Urothelium cell line (cell line): ENCODE measurements at regions not wholly inside any gene's neighbourhood (a gene's known extent, or its start where the extent isn't known, plus 50 kb on each side); places are given as distances from the start of the nearest gene placed in this dataset.
"Not testable (repeated sequence)": the region's sequence is repeated elsewhere in the genome, so short reads cannot be mapped to it uniquely, and the experiment has no call there.

ENCODE experiments used
- DNase-seq: peaks from one replicate; pipeline ENCODE4 v3.0.0; 2011; ENCODE audit warnings: low spot score, mixed read lengths
- FAIRE-seq: peaks from 2 replicates; lab custom pipeline; 2011; peaks lifted over from hg19 to GRCh38; lab: Jason Lieb, UNC

DNA sequence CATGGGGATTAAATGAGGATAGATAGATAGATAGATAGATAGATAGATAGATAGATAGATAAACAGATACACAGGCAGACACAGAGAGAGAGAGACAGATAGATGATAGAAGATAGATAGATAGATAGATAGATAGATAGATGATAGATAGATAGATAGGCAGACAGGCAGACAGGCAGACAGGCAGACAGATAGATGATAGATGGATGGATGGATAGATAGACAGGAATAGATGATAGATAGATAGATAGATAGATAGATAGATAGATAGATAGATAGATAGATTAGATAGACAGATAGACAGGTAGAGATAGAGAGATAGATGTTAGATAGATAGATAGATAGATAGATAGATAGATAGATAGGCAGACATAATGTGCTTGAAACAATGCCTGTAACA, 137.3 kb downstream of the MED10 start:
- FAIRE-seq, DNase-seq: not testable (repeated sequence)

DNA sequence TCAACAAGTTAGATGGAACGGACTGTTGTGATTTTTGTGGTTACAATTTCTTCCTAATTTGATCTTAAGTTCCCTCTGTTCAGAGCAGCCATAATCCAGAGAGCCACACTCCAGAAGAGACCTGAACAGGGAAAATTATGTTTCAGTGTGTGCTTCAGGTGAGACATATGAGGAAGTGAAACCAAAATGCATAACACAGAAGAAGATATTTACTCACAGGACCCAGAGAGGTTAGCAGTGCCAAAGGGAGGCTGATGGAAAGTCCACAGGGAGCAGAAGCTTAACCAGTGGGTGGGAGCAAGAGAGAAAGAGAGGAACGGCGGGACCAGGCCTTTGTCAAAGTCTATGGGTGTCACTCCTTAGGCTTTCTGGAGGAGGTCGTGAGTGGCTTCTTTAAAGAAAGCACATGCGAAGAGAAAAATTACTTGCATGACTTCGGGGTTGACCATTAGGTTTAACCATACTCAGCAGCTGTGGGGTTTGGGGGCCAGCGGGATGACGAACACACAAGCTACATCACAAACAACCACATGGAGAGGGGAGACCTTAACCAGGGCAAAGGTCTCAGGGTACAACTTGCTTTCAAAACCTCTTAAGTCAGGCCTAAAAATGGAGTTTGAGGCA, 141.4 kb downstream of the MED10 start:
- no peak for FAIRE-seq
- no peak for DNase-seq

DNA sequence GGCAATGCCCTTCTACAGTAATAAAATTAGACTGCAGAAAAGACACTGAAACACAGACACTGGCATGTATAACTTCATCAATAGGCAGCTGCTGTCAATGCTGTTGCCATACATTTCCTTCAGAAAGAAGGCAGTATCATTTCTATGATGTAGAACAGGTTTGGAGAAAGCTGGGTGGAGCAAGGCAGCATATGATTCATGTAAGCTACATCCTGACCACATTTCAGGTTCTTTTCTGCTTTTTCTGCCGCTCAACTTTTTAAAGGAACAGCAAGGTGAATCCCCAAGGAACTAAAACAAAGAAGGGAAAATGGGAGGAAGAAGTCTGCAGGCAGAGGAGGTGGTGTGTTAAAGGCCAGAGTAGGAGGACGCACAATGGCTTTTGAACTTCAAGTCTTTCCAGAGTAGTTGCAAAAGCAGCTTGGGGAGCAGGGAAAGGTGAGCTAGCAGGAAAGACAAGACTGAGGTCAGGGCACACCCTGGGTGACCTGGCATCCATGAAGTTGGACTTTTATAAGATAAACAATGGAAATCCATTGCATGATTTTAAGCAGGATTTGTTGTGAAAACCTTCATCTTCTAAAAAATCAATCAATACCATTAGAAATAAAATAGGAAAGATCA, 142.1 kb downstream of the MED10 start:
- FAIRE-seq: no peak
- no peak for DNase-seq

DNA sequence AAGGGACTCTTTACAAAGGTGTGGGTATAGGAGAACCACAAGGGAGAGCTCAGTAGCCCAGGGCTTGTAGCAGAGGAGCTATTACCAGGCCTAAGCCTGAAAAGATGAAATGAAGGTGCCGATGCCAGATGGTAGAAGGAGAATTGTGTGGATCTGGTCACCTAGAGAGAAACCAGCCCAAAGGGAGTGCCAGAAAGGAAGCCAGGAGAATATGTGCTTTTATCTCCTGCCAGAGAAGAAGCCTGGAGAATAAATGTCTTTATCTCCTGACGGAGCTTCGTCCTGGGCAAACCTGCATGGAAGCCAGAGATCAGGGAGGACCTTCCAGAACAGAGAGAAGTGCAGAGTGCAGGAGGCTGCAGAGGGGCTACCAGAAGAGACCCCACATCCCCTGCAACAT, 142.6 kb downstream of the MED10 start:
- DNase-seq (no peak), FAIRE-seq (no peak)

DNA sequence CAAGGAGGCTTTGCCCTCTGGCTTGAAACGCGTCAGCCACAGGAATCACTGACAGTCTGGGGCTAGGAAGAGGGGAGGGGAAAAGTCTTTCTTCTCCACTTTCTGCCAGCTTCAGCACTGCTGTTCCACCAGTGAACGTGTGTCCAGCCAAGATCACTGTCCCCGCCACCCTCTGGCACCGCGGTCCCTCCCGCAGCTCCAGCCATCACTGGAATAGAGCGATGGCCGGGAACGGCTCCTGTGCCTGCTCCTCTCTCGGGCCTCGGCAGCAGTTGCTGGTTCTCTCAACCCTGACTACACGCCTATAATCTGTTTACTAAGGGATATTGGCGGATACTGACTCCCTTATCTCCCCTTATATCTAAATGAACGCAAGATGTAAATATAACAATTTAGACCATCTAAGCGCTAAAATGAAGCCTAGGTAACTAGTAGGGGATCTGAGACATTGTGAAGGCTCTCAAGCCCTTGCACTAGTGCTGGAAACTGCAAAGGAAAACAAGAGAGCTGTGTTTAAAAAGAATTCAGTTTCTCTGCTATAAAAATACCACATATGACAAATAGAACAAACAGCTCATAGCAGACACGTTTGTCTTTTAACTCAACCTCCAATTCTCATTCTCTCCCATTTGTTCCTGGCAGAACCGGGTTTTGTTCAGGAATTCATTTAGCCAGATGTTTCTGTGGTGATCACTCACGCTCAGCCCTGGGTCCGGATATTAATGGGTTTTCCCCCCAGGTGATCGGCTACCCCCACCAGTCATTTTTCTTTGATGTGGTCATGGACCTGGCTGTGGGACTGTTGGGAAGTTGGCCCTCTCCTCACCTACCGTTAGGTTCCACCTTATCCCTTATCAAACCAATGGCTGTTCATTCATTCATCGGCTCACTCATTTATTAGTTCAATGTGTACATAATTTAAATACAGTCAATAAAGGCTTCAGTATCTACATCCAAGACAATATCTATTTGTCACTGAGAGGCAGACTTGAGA, 149.8 kb downstream of the MED10 start:
- DNase-seq (peak; percentile 60), FAIRE-seq (no peak)

DNA sequence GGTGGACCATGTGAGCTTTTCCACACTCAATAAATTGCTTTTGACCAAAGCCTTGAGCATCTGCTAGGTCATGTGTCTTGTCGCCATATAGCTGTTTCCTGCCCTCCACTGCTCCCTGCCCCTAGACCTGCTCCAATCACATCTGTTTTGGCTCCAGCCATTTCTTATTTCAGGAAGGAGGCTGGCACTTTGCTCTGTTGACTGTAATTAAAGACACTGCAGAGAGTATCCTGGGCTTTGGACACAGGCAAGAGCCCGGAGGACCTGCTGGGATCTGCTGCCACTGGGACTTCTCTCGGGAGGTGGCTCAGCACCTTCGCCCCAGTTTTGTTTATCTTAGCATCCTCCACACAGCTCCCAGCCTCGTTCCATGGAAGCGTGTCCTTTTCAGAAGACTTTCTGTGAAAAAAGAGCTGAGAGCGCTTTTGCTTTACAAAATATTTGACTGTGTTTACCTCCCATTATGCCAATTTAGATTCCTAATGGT, 153.2 kb downstream of the MED10 start:
- no peak for FAIRE-seq

DNA sequence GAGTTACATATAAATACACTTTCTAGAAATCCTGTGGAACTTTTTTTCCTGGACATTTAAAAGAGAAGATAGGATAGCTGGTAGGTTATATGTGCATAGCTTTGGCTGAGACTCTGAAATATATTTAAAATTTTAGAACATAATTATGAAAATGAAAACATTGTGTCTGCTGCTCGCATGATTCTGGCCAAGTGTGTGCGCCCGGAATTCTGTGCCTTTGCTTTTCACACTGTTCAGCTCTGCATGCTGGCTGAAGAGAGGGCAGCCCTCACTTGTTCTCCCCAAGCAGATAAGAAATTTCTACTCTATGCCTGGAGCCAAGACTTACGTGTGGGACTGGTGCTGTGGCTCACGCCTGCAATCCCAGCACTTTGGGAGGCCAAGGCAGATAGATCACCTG, 153.9 kb downstream of the MED10 start:
- no peak for FAIRE-seq
- no peak for DNase-seq

More for the DNA sequence above, 153.2 kb downstream of the MED10 start:
- DNase-seq: no peak

DNA sequence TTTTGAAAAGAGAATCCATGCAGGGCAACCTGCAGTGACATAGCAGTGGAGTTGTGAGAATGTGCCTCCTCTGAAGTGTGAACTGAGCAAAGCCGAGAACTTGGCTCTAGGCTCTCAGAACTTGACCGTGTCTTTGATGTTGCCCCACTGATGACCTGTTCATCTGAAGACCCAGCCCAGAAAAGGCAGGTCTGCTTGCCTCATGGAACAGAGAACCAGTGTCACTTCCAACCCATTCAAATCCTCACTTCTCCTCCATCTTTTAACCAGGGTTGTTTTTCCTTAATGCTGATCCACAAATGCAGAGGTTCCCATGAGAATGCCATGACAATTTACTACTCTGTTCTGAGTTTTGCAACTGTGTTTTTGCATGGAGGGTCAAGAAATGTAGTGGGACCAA, 155.4 kb downstream of the MED10 start:
- FAIRE-seq: no peak

DNA sequence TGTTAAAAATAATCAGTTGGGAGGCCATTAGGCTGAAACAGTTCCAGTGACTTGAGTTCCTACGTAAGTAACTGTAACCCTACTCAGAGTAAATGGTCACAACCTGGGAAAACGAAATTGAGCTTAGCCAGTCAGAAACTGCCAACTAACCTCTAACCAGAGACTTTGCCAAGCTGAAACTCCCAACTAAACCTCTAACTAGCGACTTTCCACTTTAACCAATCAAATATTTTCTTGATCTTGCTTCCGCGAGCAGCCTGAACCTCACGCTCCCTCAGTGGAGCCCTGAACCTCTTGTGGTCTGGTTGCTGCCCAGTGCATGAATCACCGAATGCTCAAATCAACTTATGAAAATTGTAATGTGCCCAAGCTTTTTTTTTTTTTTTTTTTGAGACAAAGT, 156.2 kb downstream of the MED10 start:
- FAIRE-seq (no peak), DNase-seq (no peak)

More for the DNA sequence above, 155.4 kb downstream of the MED10 start:
- no peak for DNase-seq

DNA sequence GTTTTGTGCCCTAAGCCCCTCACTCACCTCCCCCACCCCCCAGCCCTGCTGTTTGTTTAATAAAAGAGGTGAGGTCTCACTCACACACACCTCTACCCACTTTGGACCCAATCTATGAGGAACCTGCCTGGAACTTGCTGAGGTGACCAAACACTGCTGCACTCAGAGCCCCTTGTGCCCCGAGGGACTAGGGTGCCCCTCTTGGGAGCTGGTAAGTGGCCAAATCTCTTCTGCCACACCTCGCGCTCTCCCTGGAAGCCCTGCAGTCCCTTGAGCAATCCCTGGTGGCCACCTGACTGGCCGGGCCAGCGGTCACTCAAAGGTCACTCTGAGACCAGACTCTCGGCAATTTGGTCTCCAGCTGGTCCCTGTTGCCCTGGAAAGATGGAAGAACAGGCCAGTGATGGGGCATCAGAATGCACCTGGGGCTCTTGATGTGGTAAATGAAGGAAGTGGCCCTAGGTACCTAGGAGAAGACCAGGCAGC, 157.2 kb downstream of the MED10 start:
- no peak for DNase-seq
- FAIRE-seq: no peak

DNA sequence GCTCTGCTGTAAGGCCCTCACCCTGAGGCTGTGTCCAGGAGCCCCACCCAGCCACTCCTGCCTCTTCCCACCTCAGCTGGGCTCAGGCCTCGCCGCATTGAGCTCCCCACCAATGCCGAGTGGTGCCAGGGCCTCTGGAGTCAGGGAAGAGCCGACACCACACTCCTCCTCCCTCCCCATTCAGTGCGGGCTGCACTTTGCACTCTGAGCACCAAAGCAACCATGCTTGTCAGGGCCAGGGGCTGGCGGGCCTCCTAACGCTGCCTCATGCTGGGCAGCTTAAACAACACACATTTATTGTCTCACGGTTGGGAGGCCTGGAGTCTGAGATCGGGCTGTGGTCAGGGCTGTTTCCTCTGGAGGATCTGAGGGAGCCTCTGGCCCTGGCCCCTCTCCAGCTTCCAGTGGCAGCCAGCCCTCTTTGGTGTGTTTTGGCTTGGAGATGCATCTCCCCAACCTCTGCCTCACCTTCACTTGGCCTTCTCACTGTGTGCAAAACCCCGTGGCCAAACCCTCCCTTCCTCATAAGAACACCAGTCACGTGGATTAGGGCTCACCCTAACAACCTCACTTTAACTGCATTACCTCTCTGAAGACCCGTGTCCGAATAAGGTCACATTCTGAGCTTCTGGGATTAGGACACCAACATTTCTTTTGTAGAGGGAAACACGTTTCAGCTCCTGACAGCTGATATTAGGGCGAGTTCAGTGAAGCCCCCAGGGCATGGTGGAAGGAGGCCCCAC, 157.8 kb downstream of the MED10 start:
- FAIRE-seq (no peak), DNase-seq (no peak)

DNA sequence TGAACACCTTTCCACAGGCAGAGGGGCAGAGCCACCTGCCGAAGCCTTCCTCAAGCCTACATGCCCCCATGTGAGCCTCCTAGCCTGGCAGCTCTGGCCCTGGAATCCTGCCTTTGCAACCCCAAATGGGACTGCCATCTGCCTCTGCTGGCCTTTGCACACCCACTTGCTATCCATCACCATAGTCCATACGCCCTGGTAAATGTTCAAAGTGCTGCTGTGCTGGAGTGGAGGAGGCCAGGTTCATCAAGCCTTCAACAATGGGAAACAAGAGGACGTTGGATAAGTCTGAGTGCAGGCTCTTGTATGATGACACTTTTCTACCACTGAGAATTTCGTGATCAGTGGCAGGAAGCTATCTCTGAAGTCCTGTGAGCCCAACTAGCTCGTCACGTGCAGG, 159.8 kb downstream of the MED10 start:
- no peak for DNase-seq
- FAIRE-seq: no peak

DNA sequence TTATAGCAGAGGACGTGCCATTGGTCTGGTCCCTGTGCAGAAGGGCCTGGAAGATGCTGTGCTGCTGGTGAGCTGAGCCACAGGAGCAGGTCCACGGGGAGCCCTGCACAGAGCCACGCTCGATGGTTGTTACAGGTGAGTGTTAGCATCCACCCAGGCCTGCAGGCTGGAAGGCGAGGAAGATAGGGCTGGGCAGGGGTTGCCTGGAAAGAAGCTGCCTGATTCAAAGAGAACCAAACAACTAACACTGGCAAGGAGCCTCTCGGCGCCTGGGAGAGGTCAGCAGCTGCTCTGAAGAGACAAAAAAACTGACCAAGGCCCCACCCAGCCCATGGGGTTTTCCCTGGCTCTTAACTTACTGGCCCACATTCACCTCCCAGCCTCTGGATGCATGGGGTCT, 160.2 kb downstream of the MED10 start:
- DNase-seq (no peak), FAIRE-seq (no peak)

DNA sequence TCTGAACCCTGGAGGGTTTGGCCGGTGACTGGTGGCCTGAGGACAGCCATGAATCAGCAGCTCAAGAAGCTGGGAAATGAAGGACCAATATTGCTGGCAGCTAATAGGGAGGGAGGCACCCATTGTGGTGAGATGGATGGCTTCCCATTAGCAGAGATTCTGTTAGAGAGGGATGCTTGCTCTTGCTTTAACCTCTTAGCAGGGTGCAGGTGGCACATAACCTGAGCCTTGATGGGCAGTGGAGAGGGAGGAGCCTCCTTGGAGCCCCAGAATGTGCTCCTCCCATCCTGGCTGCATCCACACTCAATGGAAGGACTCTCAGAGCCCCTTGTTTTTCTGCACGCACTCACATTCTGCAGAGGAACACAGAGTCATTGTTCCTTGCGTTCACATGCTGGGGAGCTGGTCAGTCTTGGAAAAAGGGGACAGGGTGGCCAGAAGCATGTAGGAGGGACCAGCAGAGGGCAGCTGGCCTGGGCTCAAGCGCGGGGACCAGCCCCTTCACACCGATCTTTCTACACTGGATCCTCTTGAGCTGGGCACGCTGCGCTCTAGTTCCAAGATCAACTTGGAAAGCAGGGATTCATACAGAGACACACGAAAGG, 161.8 kb downstream of the MED10 start:
- no peak for FAIRE-seq
- no peak for DNase-seq

DNA sequence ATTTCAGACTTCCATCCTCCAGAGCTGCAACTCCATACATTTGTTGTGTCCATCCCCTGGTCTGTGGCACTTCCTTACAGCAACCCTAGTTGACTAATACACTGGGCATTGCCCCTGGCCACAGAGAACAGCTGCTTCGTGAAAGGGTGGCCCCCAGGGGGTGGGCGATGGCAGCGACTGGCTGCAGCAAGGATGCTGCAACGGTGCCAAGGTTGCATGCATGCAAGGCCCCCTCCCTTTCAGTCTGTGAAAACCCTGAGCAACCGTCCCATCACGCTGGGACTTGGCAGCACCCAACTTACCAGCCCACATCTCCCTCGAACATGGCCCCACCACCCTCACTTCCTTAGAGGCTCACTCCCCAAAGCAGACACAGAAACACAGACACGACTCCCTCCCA, 162.5 kb downstream of the MED10 start:
- FAIRE-seq (no peak), DNase-seq (no peak)

DNA sequence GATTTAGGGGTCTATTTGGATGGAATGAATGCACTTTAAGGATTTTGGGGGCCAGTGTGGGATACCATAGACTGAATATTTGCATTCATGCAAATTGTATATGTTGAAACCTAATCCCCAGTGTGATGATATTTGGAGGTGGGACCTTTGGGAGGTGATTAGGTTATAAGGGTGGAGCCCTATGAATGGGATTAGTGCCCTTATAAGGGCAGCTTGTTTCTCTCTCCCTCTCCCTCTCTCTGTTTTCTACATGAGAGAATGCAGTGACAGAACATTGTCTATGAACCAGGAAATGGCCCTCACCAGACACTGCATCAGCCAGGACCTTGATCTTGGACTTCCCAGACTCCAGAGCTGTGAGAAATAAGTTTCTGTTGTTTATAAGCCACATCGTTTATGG, 166.1 kb downstream of the MED10 start:
- no peak for FAIRE-seq
- no peak for DNase-seq

DNA sequence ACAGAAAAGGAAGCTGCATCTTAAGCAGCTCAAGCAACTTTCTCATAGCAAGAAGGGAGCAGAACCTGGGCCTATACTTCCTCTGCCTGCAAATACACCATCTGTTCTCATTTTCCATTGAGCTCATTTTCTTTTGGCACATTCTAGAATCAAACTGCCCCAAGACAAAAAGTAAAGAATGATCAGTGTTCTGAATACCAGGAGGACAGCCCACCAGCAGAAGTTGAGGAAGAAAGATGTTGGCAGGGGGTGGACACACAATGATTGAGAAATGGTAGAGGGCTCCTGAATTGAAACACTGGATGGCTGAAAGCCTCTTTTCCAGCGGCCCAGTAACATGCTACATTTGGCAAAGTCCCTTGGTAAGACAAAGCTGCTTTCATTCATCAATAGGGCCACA, 171.8 kb downstream of the MED10 start:
- DNase-seq (no peak), FAIRE-seq (no peak)

DNA sequence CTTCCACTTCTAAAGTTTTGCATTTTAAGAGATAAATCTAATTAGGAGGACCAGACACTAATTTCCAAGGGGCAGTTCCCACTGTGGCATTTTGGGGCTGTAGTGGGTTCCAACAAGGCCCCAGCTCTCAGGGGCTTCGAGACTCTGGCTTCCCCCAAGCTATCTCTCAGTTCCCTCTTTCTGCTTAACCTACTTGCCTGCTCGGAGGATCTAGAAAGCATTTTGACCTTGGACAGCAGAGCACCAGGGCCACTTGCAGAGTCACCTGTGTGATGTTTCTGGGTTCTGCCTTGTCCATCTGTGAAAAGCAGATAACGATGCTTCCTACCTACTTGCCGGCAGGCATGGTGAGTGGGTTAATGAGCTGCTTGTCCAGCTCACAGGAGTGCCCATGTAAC, 175.4 kb downstream of the MED10 start:
- DNase-seq (no peak), FAIRE-seq (no peak)

DNA sequence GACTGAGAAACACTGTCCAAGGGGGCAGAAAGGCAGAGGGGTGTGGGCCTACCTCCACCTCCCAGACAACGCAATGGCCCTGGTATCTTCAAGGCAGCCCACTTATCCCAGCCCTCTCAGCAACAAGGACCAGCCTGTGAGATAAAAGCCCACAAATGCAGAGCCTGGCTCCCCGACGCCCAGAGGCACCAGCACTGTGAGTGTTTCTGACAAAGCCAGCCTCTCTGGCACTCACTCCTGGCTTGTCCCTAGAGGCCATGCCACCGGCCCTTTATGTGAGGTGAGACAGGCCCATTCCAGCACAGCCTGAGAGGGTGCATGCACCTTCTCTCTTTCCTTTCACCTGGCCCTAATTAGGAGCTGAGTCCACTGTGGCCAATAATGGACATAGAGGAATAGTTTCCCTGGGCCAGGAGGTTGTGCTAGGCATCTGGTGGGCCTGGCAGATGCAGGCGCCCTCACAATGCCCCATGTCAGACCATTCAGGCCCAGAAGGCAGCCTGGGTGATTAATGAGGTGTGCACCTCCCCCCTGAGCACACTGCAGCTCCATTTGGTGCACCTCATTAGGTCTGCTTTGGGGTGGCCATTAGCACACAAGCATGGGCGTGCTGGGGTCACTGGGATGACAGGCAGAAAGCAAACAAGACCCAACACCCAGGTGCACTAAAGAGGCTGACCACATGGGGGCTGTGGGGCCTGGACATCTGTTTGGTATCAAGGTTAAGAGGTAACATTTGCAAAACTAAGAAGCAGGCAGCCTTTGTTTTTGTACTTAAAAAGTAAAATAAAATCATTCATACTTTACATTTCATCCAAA, 176.0 kb downstream of the MED10 start:
- no peak for DNase-seq

More for the DNA sequence above, 176.0 kb downstream of the MED10 start:
- no peak for FAIRE-seq
